ENCODE measurements at regions not wholly inside any gene's neighbourhood (a gene's known extent, or its start where the extent isn't known, plus 50 kb on each side); places are given as distances from the start of the nearest gene placed in this dataset.

GRCh38 chr9:18331808-18332209, 142.1 kb upstream of the ADAMTSL1 start:
- Histone ChIP-seq H3K4me1 (no peaks in the 10 kb centered on the region), H3K4me3 (no peak overlapping the region), H3K4me2 (no peak overlapping the region), H3K27ac (no peak overlapping the region), H3K9me3 (no peaks in the 10 kb centered on the region)
- WGBS (ENCODE audit: missing lambda C conversion rate) = 3% methylated on average over 1 of the region's 1 CpG
- FAIRE-seq = no peak
- TF ChIP-seq POLR2AphosphoS2 (conservative IDR thresholded peaks at IDR 0.05; ENCODE audit: low read length) = no peak
- TF ChIP-seq RARB (CRISPR knock-in tag; IDR thresholded peaks at IDR 0.05) = no peak
- no peak for TF ChIP-seq MAFK (IDR thresholded peaks at IDR 0.05; ENCODE audit: partially characterized antibody)
- no peak for TF ChIP-seq SREBF2 (IDR thresholded peaks at IDR 0.05)
- ChIA-PET CTCF (interaction anchor here (0.6 to 1.2 kb wide), 3 partner anchors 10 to 460 kb away, joined by 3 to 4 read pairs (median 3); no protein-coding TSS in a partner anchor), POLR2A (no interaction called here)
- no peak for DNase-seq (ENCODE audit: low read depth in 1 of 2, low spot score in 1 of 2)
- no peak for ATAC-seq

- TF ChIP-seq HMGXB4 (CRISPR knock-in tag; IDR thresholded peaks at IDR 0.05; ENCODE audit: borderline replicate concordance) (no peak), PHF8 (IDR thresholded peaks at IDR 0.05; ENCODE audit: borderline replicate concordance, low read depth) (no peak), HOXA7 (CRISPR knock-in tag; IDR thresholded peaks at IDR 0.05) (no peak)
- CTCF ChIA-PET = interaction anchor here (1.0 to 1.3 kb wide), 2 partner anchors 9 to 21 kb away, joined by 3 to 4 read pairs; no protein-coding TSS in a partner anchor
- POLR2A ChIA-PET = no interaction called here
- no peaks in the 10 kb centered on the region for H3K4me1 ChIP-seq
- no peak for DNase-seq (ENCODE audit: low read depth in 1 of 2, low spot score in 1 of 2)
- no peak for FAIRE-seq
- no peak for ATAC-seq
- 11% methylated on average over 2 of the region's 2 CpGs for WGBS (ENCODE audit: missing lambda C conversion rate)
- no peaks in the 10 kb centered on the region for H3K9me3 ChIP-seq
- no peak overlapping the region for H3K4me3 ChIP-seq
- no peak overlapping the region for H3K27ac ChIP-seq
- no peak overlapping the region for H3K4me2 ChIP-seq
Observed at GRCh38 chr9:18333157-18333556, 140.8 kb upstream of the ADAMTSL1 start.

- ChIA-PET CTCF (no interaction called here), POLR2A (no interaction called here)
- no peak overlapping the region for H3K4me2 ChIP-seq
- no peak for ATAC-seq
- no peak for DNase-seq (ENCODE audit: low read depth in 1 of 2, low spot score in 1 of 2)
- H3K4me1 ChIP-seq = no peaks in the 10 kb centered on the region
- H3K4me3 ChIP-seq = no peak overlapping the region
- no peak for FAIRE-seq
- no peaks in the 10 kb centered on the region for H3K9me3 ChIP-seq
- WGBS (ENCODE audit: missing lambda C conversion rate) = 21% methylated on average over 1 of the region's 1 CpG
- no peak for TF ChIP-seq MAFK (IDR thresholded peaks at IDR 0.05; ENCODE audit: partially characterized antibody)
- no peak for TF ChIP-seq FOSB (CRISPR knock-in tag; IDR thresholded peaks at IDR 0.05)
- TF ChIP-seq BHLHE40 (IDR thresholded peaks at IDR 0.05; ENCODE audit: low read depth, low read length) = no peak
- no peak for TF ChIP-seq ZSCAN20 (CRISPR knock-in tag; IDR thresholded peaks at IDR 0.05)
- TF ChIP-seq ESRRA (IDR thresholded peaks at IDR 0.05; ENCODE audit: borderline replicate concordance, low read length) = no peak
- no peak for TF ChIP-seq RARB (CRISPR knock-in tag; IDR thresholded peaks at IDR 0.05)
- TF ChIP-seq HOXB5 (CRISPR knock-in tag; IDR thresholded peaks at IDR 0.05) = no peak
- TF ChIP-seq HDAC2 (IDR thresholded peaks at IDR 0.05) = no peak
- TF ChIP-seq KDM1A (IDR thresholded peaks at IDR 0.05; ENCODE audit: low read depth) = no peak
- no peak for TF ChIP-seq EHF (CRISPR knock-in tag; IDR thresholded peaks at IDR 0.05)
- TF ChIP-seq CBX8 (IDR thresholded peaks at IDR 0.05) = no peak
- no peak for TF ChIP-seq HES2 (IDR thresholded peaks at IDR 0.05)
- H3K27ac ChIP-seq = no peak overlapping the region
Observed at GRCh38 chr9:18335825-18336224, 138.1 kb upstream of the ADAMTSL1 start.

GRCh38 chr9:18338042-18338441, 135.9 kb upstream of the ADAMTSL1 start:
- Histone ChIP-seq H3K9me3 (no peaks in the 10 kb centered on the region), H3K4me2 (no peak overlapping the region), H3K27ac (no peak overlapping the region), H3K4me3 (no peak overlapping the region), H3K4me1 (no peaks in the 10 kb centered on the region)
- ATAC-seq = no peak
- no peak for FAIRE-seq
- CTCF ChIA-PET = interaction anchor here (0.8 to 1.6 kb wide), 2 partner anchors 9 to 83 kb away, joined by 3 to 4 read pairs; no protein-coding TSS in a partner anchor
- WGBS (ENCODE audit: missing lambda C conversion rate) = 33% methylated on average over 4 of the region's 4 CpGs
- POLR2A ChIA-PET = no interaction called here
- DNase-seq (ENCODE audit: low read depth in 1 of 2, low spot score in 1 of 2) = no peak
- TF ChIP-seq GATA3 (IDR thresholded peaks at IDR 0.05; ENCODE audit: borderline replicate concordance) (no peak), ZFP36 (IDR thresholded peaks at IDR 0.05; ENCODE audit: borderline replicate concordance, partially characterized antibody) (no peak), REST (IDR thresholded peaks at IDR 0.05) (no peak), POLR2A (IDR thresholded peaks at IDR 0.05; ENCODE audit: low read length) (no peak), FOSB (CRISPR knock-in tag; IDR thresholded peaks at IDR 0.05) (no peak), CBX8 (IDR thresholded peaks at IDR 0.05) (no peak), HMGXB4 (CRISPR knock-in tag; IDR thresholded peaks at IDR 0.05; ENCODE audit: borderline replicate concordance) (no peak), CTCF (IDR thresholded peaks at IDR 0.05) (no peak), CHD4 (IDR thresholded peaks at IDR 0.05; ENCODE audit: borderline replicate concordance) (no peak)

Measured in A549 (cell line).